HCT116 (cell line): ENCODE measurements at regions not wholly inside any gene's neighbourhood (a gene's known extent, or its start where the extent isn't known, plus 50 kb on each side); places are given as distances from the start of the nearest gene placed in this dataset.

Source experiments
- ATAC-seq: fragments of 200-7000 bp; cut with Tn5 transposase; 2 replicates; pipeline ENCODE4 v1.9.1; 2020; ENCODE audit warnings: mild to moderate bottlenecking, moderate library complexity
- BruUV-seq: library from RNA; stranded (reverse); fragments of 400-500 nt; replicated peaks from 2 replicates; lab custom pipeline; 2021; lab: Mats Ljungman, UMichigan
- CTCF ChIA-PET: fragments of 300-600 bp; sonication (Branson Sonifier 250); formaldehyde crosslinking; loops from one replicate; lab custom pipeline; 2021; ENCODE audit warnings: antibody characterized with exemption; lab: Charles Lee
- POLR2A ChIA-PET: fragments of 300-600, 350-600 bp; sonication (Branson Sonifier 250); formaldehyde crosslinking; loops from one replicate; lab custom pipeline; 2021; ENCODE audit warnings: antibody characterized with exemption; lab: Charles Lee
- RAD21 ChIA-PET, 2 experiments: fragments of 300-600 bp; sonication (Branson Sonifier 250); formaldehyde crosslinking; loops; one replicate each; lab custom pipeline; 2023; ENCODE audit warnings: low total read pairs in 2 of 2; ENCODE audit not compliant: uncharacterized antibody in 2 of 2, unreplicated experiment in 2 of 2, low non-redundant PET in 1 of 2; lab: Charles Lee
- DNase-seq: peaks from one replicate; pipeline ENCODE4 v3.0.0-alpha.2; 2010; ENCODE audit warnings: low read depth, low spot score
- H2AFZ ChIP-seq: fragments of 200-600 bp; shearing (Covaris generic), sonication (generic); 2 replicates; pipeline ENCODE4 v1.6.1; 2017; ENCODE audit warnings: low read depth, mixed run types, mixed read lengths, antibody characterized with exemption, low read length; ENCODE audit not compliant: poor library complexity, severe bottlenecking
- H3K27ac ChIP-seq: 2 replicates; pipeline ENCODE4 v1.5.1; 2012; ENCODE audit warnings: low read depth, low read length
- H3K27me3 ChIP-seq: fragments of 200-600 bp; sonication (generic); 2 replicates; pipeline ENCODE4 v1.6.1; 2016; ENCODE audit warnings: mixed run types, low read length, mixed read lengths; ENCODE audit not compliant: insufficient read depth
- H3K36me3 ChIP-seq, 2 experiments: fragments of 200-500 bp in 1 of 2; fragments of 200-600 bp in 1 of 2; sonication (Bioruptor generic) in 1 of 2; sonication (generic) in 1 of 2; 2 replicates each; pipeline versions ENCODE4 v1.5.1 to v1.6.1; 2014 to 2016; ENCODE audit warnings: low read length in 2 of 2, inconsistent platforms in 1 of 2, mixed read lengths in 1 of 2, mixed run types in 1 of 2; ENCODE audit not compliant: insufficient read depth in 2 of 2, control insufficient read depth in 1 of 2
- H3K4me1 ChIP-seq, 2 experiments: fragments of 200-600 bp in 1 of 2; sonication (generic) in 1 of 2; 2 replicates each; pipeline versions ENCODE4 v1.5.1 to v1.6.1; 2012 to 2017; ENCODE audit warnings: low read length in 2 of 2, inconsistent platforms in 1 of 2, mild to moderate bottlenecking in 1 of 2, mixed read lengths in 1 of 2, mixed run types in 1 of 2, moderate library complexity in 1 of 2; ENCODE audit not compliant: insufficient read depth in 2 of 2, control insufficient read depth in 1 of 2
- H3K4me2 ChIP-seq: fragments of 200-600 bp; sonication (generic); 2 replicates; pipeline ENCODE4 v1.6.1; 2017; ENCODE audit warnings: mixed run types, low read length, mixed read lengths
- H3K4me3 ChIP-seq, 2 experiments: fragments of 200-600 bp in 1 of 2; sonication (generic) in 1 of 2; replicated peaks in 1 of 2; 2 replicates each; pipeline ENCODE4 v1.5.1; 2011 to 2016; ENCODE audit warnings: low read length in 2 of 2, control low read depth in 1 of 2, low read depth in 1 of 2, mild to moderate bottlenecking in 1 of 2, mixed read lengths in 1 of 2, mixed run types in 1 of 2
- H3K79me2 ChIP-seq: fragments of 200-600 bp; sonication (generic); 2 replicates; pipeline ENCODE4 v1.6.1; 2017; ENCODE audit warnings: mild to moderate bottlenecking, mixed run types, low read length, moderate library complexity, mixed read lengths; ENCODE audit not compliant: insufficient read depth
- H3K9ac ChIP-seq: fragments of 200-600 bp; sonication (generic); 2 replicates; pipeline ENCODE4 v1.6.1; 2016; ENCODE audit warnings: low read length, mixed read lengths
- H3K9me2 ChIP-seq: fragments of 200-600 bp; sonication (generic), shearing (Covaris generic); 2 replicates; pipeline ENCODE4 v1.6.1; 2017; ENCODE audit warnings: mixed run types, mild to moderate bottlenecking, moderate library complexity; ENCODE audit not compliant: insufficient read depth
- H3K9me3 ChIP-seq, 2 experiments: fragments of 200-500 bp in 1 of 2; fragments of 200-600 bp in 1 of 2; sonication (Bioruptor generic) in 1 of 2; sonication (generic) in 1 of 2; 2 replicates each; pipeline ENCODE4 v1.6.1; 2014 to 2017; ENCODE audit warnings: low read length in 2 of 2, mixed read lengths in 2 of 2, inconsistent platforms in 1 of 2, low read depth in 1 of 2, mild to moderate bottlenecking in 1 of 2, mixed run types in 1 of 2, moderate library complexity in 1 of 2; ENCODE audit not compliant: control insufficient read depth in 1 of 2, insufficient read depth in 1 of 2
- H4K20me1 ChIP-seq: fragments of 200-600 bp; sonication (generic), shearing (Covaris generic); 2 replicates; pipeline ENCODE4 v1.6.1; 2017; ENCODE audit warnings: mixed run types, mild to moderate bottlenecking, moderate library complexity; ENCODE audit not compliant: insufficient read depth
- CBX3 ChIP-seq: IDR thresholded peaks from 2 replicates; pipeline ENCODE4 v1.6.1; 2012; ENCODE audit warnings: low read depth
- FOSL1 ChIP-seq: IDR thresholded peaks from 2 replicates; pipeline ENCODE4 v1.6.1; 2012; ENCODE audit warnings: low read depth
- YY1 ChIP-seq: IDR thresholded peaks from 2 replicates; pipeline ENCODE4 v1.6.1; 2011; ENCODE audit warnings: low read length, low read depth, moderate library complexity, mild to moderate bottlenecking; ENCODE audit not compliant: insufficient replicate concordance; ENCODE audit errors: extremely low read depth
- ZFX ChIP-seq: fragments of 450-650 bp; IDR thresholded peaks from 2 replicates; pipeline ENCODE4 v1.6.1; 2017
- intact Hi-C: fragments of 100-400 bp; cut with micrococcal nuclease; formaldehyde crosslinking; loops from 2 replicates; pipeline ENCODE4 v1.10.0; 2022
- TF ChIP-seq, protein P1 (sequence below): IDR thresholded peaks from 2 replicates; pipeline ENCODE4 v1.6.1; 2012; ENCODE audit warnings: low read depth
- TF ChIP-seq, protein P2 (sequence below): IDR thresholded peaks from 2 replicates; pipeline ENCODE4 v1.6.1; 2012
- TF ChIP-seq, protein P3 (sequence below), 3 experiments: fragments of 200-600 bp in 1 of 3; sonication (generic) in 1 of 3; IDR thresholded peaks in 2 of 3; conservative IDR thresholded peaks in 1 of 3; 2 replicates each; pipeline ENCODE4 v1.5.1; 2012 to 2017; ENCODE audit warnings: low read depth in 2 of 3, low read length in 2 of 3, antibody characterized with exemption in 1 of 3, borderline replicate concordance in 1 of 3, control low read depth in 1 of 3, mild to moderate bottlenecking in 1 of 3, mixed read lengths in 1 of 3, mixed run types in 1 of 3, moderate library complexity in 1 of 3; ENCODE audit not compliant: insufficient read depth in 1 of 3
- TF ChIP-seq, protein P4 (sequence below): IDR thresholded peaks from 2 replicates; pipeline ENCODE4 v1.6.1; 2012

DNA sequence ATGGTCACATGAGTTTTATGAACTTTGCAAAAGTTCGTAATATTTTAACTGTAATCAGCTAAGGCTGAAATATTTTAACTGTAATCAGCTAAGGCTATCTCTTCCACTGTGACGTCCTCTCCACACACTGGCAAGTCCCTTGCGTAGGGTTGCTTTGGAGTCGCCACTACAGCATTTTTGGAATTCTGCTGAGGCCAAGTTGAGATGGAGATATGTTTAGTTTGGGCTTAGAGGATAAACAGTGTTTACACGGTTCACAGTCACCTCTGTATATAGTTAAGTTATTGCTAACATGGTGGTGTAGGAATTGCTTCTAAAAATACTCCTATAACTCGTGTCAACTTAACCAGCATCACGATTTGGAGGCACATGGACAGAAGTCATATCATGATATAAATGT, 143.6 kb upstream of the SERP2 start:
- ATAC-seq, result no peak
- no peaks in the 10 kb centered on the region for H3K36me3 ChIP-seq
- TF ChIP-seq, protein P1, sequence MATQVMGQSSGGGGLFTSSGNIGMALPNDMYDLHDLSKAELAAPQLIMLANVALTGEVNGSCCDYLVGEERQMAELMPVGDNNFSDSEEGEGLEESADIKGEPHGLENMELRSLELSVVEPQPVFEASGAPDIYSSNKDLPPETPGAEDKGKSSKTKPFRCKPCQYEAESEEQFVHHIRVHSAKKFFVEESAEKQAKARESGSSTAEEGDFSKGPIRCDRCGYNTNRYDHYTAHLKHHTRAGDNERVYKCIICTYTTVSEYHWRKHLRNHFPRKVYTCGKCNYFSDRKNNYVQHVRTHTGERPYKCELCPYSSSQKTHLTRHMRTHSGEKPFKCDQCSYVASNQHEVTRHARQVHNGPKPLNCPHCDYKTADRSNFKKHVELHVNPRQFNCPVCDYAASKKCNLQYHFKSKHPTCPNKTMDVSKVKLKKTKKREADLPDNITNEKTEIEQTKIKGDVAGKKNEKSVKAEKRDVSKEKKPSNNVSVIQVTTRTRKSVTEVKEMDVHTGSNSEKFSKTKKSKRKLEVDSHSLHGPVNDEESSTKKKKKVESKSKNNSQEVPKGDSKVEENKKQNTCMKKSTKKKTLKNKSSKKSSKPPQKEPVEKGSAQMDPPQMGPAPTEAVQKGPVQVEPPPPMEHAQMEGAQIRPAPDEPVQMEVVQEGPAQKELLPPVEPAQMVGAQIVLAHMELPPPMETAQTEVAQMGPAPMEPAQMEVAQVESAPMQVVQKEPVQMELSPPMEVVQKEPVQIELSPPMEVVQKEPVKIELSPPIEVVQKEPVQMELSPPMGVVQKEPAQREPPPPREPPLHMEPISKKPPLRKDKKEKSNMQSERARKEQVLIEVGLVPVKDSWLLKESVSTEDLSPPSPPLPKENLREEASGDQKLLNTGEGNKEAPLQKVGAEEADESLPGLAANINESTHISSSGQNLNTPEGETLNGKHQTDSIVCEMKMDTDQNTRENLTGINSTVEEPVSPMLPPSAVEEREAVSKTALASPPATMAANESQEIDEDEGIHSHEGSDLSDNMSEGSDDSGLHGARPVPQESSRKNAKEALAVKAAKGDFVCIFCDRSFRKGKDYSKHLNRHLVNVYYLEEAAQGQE, result no peak
- TF ChIP-seq, protein P2, sequence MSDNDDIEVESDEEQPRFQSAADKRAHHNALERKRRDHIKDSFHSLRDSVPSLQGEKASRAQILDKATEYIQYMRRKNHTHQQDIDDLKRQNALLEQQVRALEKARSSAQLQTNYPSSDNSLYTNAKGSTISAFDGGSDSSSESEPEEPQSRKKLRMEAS, result no peak
- no peak for TF ChIP-seq CBX3
- no peak for TF ChIP-seq YY1
- TF ChIP-seq, protein P3, sequence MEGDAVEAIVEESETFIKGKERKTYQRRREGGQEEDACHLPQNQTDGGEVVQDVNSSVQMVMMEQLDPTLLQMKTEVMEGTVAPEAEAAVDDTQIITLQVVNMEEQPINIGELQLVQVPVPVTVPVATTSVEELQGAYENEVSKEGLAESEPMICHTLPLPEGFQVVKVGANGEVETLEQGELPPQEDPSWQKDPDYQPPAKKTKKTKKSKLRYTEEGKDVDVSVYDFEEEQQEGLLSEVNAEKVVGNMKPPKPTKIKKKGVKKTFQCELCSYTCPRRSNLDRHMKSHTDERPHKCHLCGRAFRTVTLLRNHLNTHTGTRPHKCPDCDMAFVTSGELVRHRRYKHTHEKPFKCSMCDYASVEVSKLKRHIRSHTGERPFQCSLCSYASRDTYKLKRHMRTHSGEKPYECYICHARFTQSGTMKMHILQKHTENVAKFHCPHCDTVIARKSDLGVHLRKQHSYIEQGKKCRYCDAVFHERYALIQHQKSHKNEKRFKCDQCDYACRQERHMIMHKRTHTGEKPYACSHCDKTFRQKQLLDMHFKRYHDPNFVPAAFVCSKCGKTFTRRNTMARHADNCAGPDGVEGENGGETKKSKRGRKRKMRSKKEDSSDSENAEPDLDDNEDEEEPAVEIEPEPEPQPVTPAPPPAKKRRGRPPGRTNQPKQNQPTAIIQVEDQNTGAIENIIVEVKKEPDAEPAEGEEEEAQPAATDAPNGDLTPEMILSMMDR (IDR thresholded peaks at IDR 0.05 in 2 of 3, conservative IDR thresholded peaks at IDR 0.05 in 1 of 3; ENCODE audit: borderline replicate concordance in 1 of 3, insufficient read depth in 1 of 3, low read depth in 2 of 3, low read length in 2 of 3), result no peak
- TF ChIP-seq, protein P4, sequence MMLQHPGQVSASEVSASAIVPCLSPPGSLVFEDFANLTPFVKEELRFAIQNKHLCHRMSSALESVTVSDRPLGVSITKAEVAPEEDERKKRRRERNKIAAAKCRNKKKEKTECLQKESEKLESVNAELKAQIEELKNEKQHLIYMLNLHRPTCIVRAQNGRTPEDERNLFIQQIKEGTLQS, result no peak
- TF ChIP-seq ZFX, result no peak
- no peak for TF ChIP-seq FOSL1
- TF ChIP-seq, all 23 proteins: peak for 0
- Histone ChIP-seq H3K4me3 (no peak overlapping the region), H4K20me1 (no peaks in the 10 kb centered on the region), H3K9me2 (no peaks in the 10 kb centered on the region), H3K9ac (no peak overlapping the region), H3K4me1 (peaks cover 23 to 47% of the 10 kb centered on the region in 2 experiments), H3K4me2 (no peak overlapping the region), H3K27me3 (no peaks in the 10 kb centered on the region), H3K9me3 (no peaks in the 10 kb centered on the region), H2AFZ (no peak overlapping the region), H3K27ac (no peak overlapping the region), H3K79me2 (no peaks in the 10 kb centered on the region)
- POLR2A ChIA-PET, result interaction anchor here (0.9 kb wide), 1 partner anchor 207 kb away, joined by 3 read pairs; no protein-coding TSS in a partner anchor
- RAD21 ChIA-PET, result no interaction called here
- CTCF ChIA-PET, result no interaction called here
- DNase-seq, result no peak
- intact Hi-C loops, result no loop called here
- BruUV-seq, result no TSS peak
